ENCODE measurements at regions not wholly inside any gene's neighbourhood (a gene's known extent, or its start where the extent isn't known, plus 50 kb on each side); places are given as distances from the start of the nearest gene placed in this dataset.

- Histone ChIP-seq H3K27me3 (no peaks in the 10 kb centered on the region), H3K27ac (no peak overlapping the region)
- DNase-seq (ENCODE audit: low read depth in 1 of 2, low spot score in 1 of 2), result no peak
These were observed 79.4 kb upstream of the FRMD1 start for GRCh38 chr6:168158213-168158979.

GRCh38 chr6:168157272-168158212 is 78.5 kb upstream of the FRMD1 start:
- Histone ChIP-seq H3K36me3 (no peaks in the 10 kb centered on the region), H3K27ac (no peak overlapping the region), H3K27me3 (no peaks in the 10 kb centered on the region), H3K4me1 (ENCODE audit: low read depth) (no peaks in the 10 kb centered on the region), H3K9me3 (ENCODE audit: low read depth) (no peaks in the 10 kb centered on the region), H3K4me3 (no peak overlapping the region)
- TF ChIP-seq, protein P1, sequence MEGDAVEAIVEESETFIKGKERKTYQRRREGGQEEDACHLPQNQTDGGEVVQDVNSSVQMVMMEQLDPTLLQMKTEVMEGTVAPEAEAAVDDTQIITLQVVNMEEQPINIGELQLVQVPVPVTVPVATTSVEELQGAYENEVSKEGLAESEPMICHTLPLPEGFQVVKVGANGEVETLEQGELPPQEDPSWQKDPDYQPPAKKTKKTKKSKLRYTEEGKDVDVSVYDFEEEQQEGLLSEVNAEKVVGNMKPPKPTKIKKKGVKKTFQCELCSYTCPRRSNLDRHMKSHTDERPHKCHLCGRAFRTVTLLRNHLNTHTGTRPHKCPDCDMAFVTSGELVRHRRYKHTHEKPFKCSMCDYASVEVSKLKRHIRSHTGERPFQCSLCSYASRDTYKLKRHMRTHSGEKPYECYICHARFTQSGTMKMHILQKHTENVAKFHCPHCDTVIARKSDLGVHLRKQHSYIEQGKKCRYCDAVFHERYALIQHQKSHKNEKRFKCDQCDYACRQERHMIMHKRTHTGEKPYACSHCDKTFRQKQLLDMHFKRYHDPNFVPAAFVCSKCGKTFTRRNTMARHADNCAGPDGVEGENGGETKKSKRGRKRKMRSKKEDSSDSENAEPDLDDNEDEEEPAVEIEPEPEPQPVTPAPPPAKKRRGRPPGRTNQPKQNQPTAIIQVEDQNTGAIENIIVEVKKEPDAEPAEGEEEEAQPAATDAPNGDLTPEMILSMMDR (IDR thresholded peaks at IDR 0.05; ENCODE audit: low read depth, low read length), result no peak
- DNase-seq (ENCODE audit: low read depth in 1 of 2, low spot score in 1 of 2), result peak in 1 of 2 donors; percentile 59

More at GRCh38 chr6:168158213-168158979, 79.4 kb upstream of the FRMD1 start:
- Histone ChIP-seq H3K36me3 (no peaks in the 10 kb centered on the region), H3K9me3 (ENCODE audit: low read depth) (no peaks in the 10 kb centered on the region), H3K4me3 (no peak overlapping the region), H3K4me1 (ENCODE audit: low read depth) (peaks cover 1% of the 10 kb centered on the region)
- TF ChIP-seq, protein P1 (IDR thresholded peaks at IDR 0.05; ENCODE audit: low read depth, low read length), result no peak

GRCh38 chr6:168156742-168157265 is 77.8 kb upstream of the FRMD1 start:
- no peak overlapping the region for H3K27ac ChIP-seq
- no peak for DNase-seq (ENCODE audit: low read depth in 1 of 2, low spot score in 1 of 2)

GRCh38 chr6:168155821-168156741 is 77.1 kb upstream of the FRMD1 start:
- DNase-seq (ENCODE audit: low read depth in 1 of 2, low spot score in 1 of 2), result no peak
- Histone ChIP-seq H3K27me3 (no peaks in the 10 kb centered on the region), H3K27ac (no peak overlapping the region), H3K4me1 (ENCODE audit: low read depth) (no peaks in the 10 kb centered on the region), H3K9me3 (ENCODE audit: low read depth) (no peaks in the 10 kb centered on the region), H3K4me3 (no peak overlapping the region), H3K36me3 (no peaks in the 10 kb centered on the region)
- TF ChIP-seq, protein P1 (IDR thresholded peaks at IDR 0.05; ENCODE audit: low read depth, low read length), result no peak

More at GRCh38 chr6:168156742-168157265, 77.8 kb upstream of the FRMD1 start:
- Histone ChIP-seq H3K36me3 (no peaks in the 10 kb centered on the region), H3K27me3 (no peaks in the 10 kb centered on the region), H3K4me3 (no peak overlapping the region), H3K9me3 (ENCODE audit: low read depth) (no peaks in the 10 kb centered on the region), H3K4me1 (ENCODE audit: low read depth) (no peaks in the 10 kb centered on the region)
- TF ChIP-seq, protein P1 (IDR thresholded peaks at IDR 0.05; ENCODE audit: low read depth, low read length), result no peak

- Histone ChIP-seq H3K36me3 (no peaks in the 10 kb centered on the region), H3K4me3 (no peak overlapping the region), H3K27ac (no peak overlapping the region), H3K9me3 (ENCODE audit: low read depth) (no peaks in the 10 kb centered on the region), H3K27me3 (no peaks in the 10 kb centered on the region), H3K4me1 (ENCODE audit: low read depth) (no peaks in the 10 kb centered on the region)
- TF ChIP-seq, protein P1 (IDR thresholded peaks at IDR 0.05; ENCODE audit: low read depth, low read length), result no peak
- DNase-seq (ENCODE audit: low read depth in 1 of 2, low spot score in 1 of 2), result peak in 1 of 2 donors; percentile 42
These were observed 76.2 kb upstream of the FRMD1 start for GRCh38 chr6:168155193-168155592.

All from cardiac muscle cell (in vitro differentiated cells and primary cell).